Vagina (tissue), 2 donors: ENCODE measurements at regions not wholly inside any gene's neighbourhood (a gene's known extent, or its start where the extent isn't known, plus 50 kb on each side); places are given as distances from the start of the nearest gene placed in this dataset.

Experiments
- CTCF ChIP-seq, 3 experiments: fragments of 450-650 bp in 2 of 3; fragments of 200-600 bp in 1 of 3; sonication (generic) in 1 of 3; IDR thresholded peaks; one replicate each; pipeline ENCODE4 v1.5.1; 2017 to 2019; ENCODE audit warnings: antibody characterized with exemption in 3 of 3, mild to moderate bottlenecking in 2 of 3, moderate library complexity in 2 of 3
- POLR2A ChIP-seq, 2 donors: fragments of 450-650 bp; IDR thresholded peaks; one replicate each; pipeline ENCODE4 v1.6.1; 2017; ENCODE audit warnings: antibody characterized with exemption in 2 of 2, mild to moderate bottlenecking in 2 of 2, moderate library complexity in 2 of 2
- POLR2AphosphoS5 ChIP-seq, 2 donors: sonication (generic); formaldehyde crosslinking; IDR thresholded peaks; one replicate each; pipeline ENCODE4 v1.9.0; 2017; ENCODE audit warnings: antibody characterized with exemption in 2 of 2, mild to moderate bottlenecking in 2 of 2, low read depth in 1 of 2; ENCODE audit not compliant: insufficient read depth in 1 of 2

GRCh38 chr6:141095308-141095707, 1037.4 kb upstream of the GJE1 start:
- no peak for TF ChIP-seq CTCF (IDR thresholded peaks at IDR 0.05)
- TF ChIP-seq POLR2A (IDR thresholded peaks at IDR 0.05): no peak
- TF ChIP-seq POLR2AphosphoS5 (IDR thresholded peaks at IDR 0.05; ENCODE audit: insufficient read depth in 1 of 2, low read depth in 1 of 2): no peak
